Left lung (tissue), 4 donors: ENCODE measurements at regions not wholly inside any gene's neighbourhood (a gene's known extent, or its start where the extent isn't known, plus 50 kb on each side); places are given as distances from the start of the nearest gene placed in this dataset.
A peak's percentile ranks its signal among the peaks of the same experiment; 100 is the strongest.

ENCODE experiments used
- ATAC-seq: fragments of 200-7000 bp; cut with Tn5 transposase; one replicate; pipeline ENCODE4 v1.9.1; 2020; ENCODE audit warnings: moderate library complexity
- DNase-seq, 4 donors: peaks; one replicate each; pipeline ENCODE4 v3.0.0-alpha.2; 2013 to 2020
- H3K27ac ChIP-seq, 2 donors: fragments of 200-600 bp; sonication (generic) in 1 of 2; one replicate each; pipeline versions ENCODE4 v1.5.0 to v1.8.0; 2020 to 2021
- H3K27me3 ChIP-seq, 2 donors: fragments of 200-600 bp; sonication (generic) in 1 of 2; one replicate each; pipeline versions ENCODE4 v1.5.0 to v1.8.0; 2020 to 2021
- H3K36me3 ChIP-seq, 2 donors: fragments of 200-600 bp; sonication (generic) in 1 of 2; one replicate each; pipeline versions ENCODE4 v1.5.0 to v1.8.0; 2020 to 2021
- H3K4me1 ChIP-seq, 2 donors: fragments of 200-600 bp; one replicate each; pipeline ENCODE4 v1.8.0; 2021
- H3K4me3 ChIP-seq, 2 donors: fragments of 200-600 bp; sonication (generic) in 1 of 2; one replicate each; pipeline versions ENCODE4 v1.5.0 to v1.8.0; 2020 to 2021; ENCODE audit warnings: mild to moderate bottlenecking in 1 of 2
- H3K9me3 ChIP-seq, 2 donors: fragments of 200-600 bp; sonication (generic) in 1 of 2; one replicate each; pipeline versions ENCODE4 v1.5.0 to v1.8.0; 2020 to 2021
- CTCF ChIP-seq, 2 donors: fragments of 200-600 bp; sonication (generic) in 1 of 2; IDR thresholded peaks; one replicate each; pipeline versions ENCODE4 v1.5.0 to v1.8.0; 2021; ENCODE audit warnings: antibody characterized with exemption in 2 of 2
- intact Hi-C, 2 donors: fragments of 100-400 bp; cut with DNase I; formaldehyde crosslinking; loops; one replicate each; pipeline versions ENCODE4 v1.11.2 to v1.14.2; 2022
- donor health status: DM: no; HTN: yes; CAD: no.
- donor health status: DM: no; HTN: no; CAD: no.

GRCh38 chr2:105617631-105618350 lies 126.9 kb upstream of the NCK2 start:
- intact Hi-C loops, result no loop called here
- ATAC-seq, result peak; percentile 18
- H3K36me3 ChIP-seq, result no peaks in the 10 kb centered on the region
- TF ChIP-seq CTCF (IDR thresholded peaks at IDR 0.05), result no peak
- no peak for DNase-seq
- H3K4me1 ChIP-seq, result no peaks in the 10 kb centered on the region
- no peak overlapping the region for H3K27ac ChIP-seq
- no peaks in the 10 kb centered on the region for H3K9me3 ChIP-seq
- no peak overlapping the region for H3K4me3 ChIP-seq
- H3K27me3 ChIP-seq, result no peaks in the 10 kb centered on the region

- no peak overlapping the region for H3K27ac ChIP-seq
- ATAC-seq (no peak), DNase-seq (no peak)
- H3K36me3 ChIP-seq, result no peaks in the 10 kb centered on the region
- H3K4me3 ChIP-seq, result no peak overlapping the region
- H3K27me3 ChIP-seq, result no peaks in the 10 kb centered on the region
- intact Hi-C loops, result no loop called here
- no peaks in the 10 kb centered on the region for H3K4me1 ChIP-seq
- H3K9me3 ChIP-seq, result no peaks in the 10 kb centered on the region
- TF ChIP-seq CTCF (IDR thresholded peaks at IDR 0.05), result no peak
Observed at GRCh38 chr2:105615305-105615704, 129.4 kb upstream of the NCK2 start.

- Histone ChIP-seq H3K27me3 (no peaks in the 10 kb centered on the region), H3K4me1 (no peaks in the 10 kb centered on the region), H3K4me3 (no peak overlapping the region), H3K27ac (no peak overlapping the region), H3K9me3 (no peaks in the 10 kb centered on the region), H3K36me3 (no peaks in the 10 kb centered on the region)
- DNase-seq (peak in 2 of 4 donors; percentile 71 to 81), ATAC-seq (no peak)
- no peak for TF ChIP-seq CTCF (IDR thresholded peaks at IDR 0.05)
- intact Hi-C loops, result no loop called here
Observed at GRCh38 chr2:105611811-105612424, 132.8 kb upstream of the NCK2 start.

GRCh38 chr2:105611333-105611637 lies 133.4 kb upstream of the NCK2 start:
- ATAC-seq (no peak), DNase-seq (no peak)
- Histone ChIP-seq H3K27me3 (no peaks in the 10 kb centered on the region), H3K4me3 (no peak overlapping the region), H3K36me3 (no peaks in the 10 kb centered on the region), H3K9me3 (no peaks in the 10 kb centered on the region), H3K27ac (no peak overlapping the region), H3K4me1 (no peaks in the 10 kb centered on the region)
- no peak for TF ChIP-seq CTCF (IDR thresholded peaks at IDR 0.05)
- intact Hi-C loops, result no loop called here

- Histone ChIP-seq H3K4me1 (no peaks in the 10 kb centered on the region), H3K4me3 (no peak overlapping the region), H3K27me3 (no peaks in the 10 kb centered on the region), H3K9me3 (no peaks in the 10 kb centered on the region), H3K36me3 (no peaks in the 10 kb centered on the region), H3K27ac (no peak overlapping the region)
- ATAC-seq, result no peak
- no peak for DNase-seq
- intact Hi-C loops, result no loop called here
- no peak for TF ChIP-seq CTCF (IDR thresholded peaks at IDR 0.05)
Observed at GRCh38 chr2:105610576-105611332, 134.0 kb upstream of the NCK2 start.
